ENCODE measurements at regions not wholly inside any gene's neighbourhood (a gene's known extent, or its start where the extent isn't known, plus 50 kb on each side); places are given as distances from the start of the nearest gene placed in this dataset.

GRCh38 chr3:130263708-130264107, 81.8 kb upstream of the COL6A5 start:
- DNase-seq = no peak

DNA sequence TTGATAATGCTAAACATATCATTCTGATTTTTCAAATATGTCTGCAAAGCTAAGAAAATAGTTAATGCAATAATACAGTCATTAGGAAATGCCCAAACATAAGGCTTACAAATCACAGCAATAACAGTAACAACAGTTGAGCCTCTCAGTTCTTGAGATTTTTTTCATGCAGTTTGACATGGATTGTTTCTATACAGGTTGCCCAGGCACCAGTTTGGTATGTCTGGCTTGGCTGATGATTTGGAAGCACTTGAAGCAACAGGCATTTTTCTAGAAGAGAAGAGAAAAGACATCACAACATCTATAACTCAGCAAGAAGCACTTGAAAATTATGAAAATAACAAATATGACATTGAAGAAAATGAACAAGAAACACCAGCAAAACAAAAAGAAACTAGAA, 78.7 kb upstream of the COL6A5 start:
- DNase-seq = no peak

GRCh38 chr3:130276203-130276803, 69.2 kb upstream of the COL6A5 start:
- DNase-seq = no peak

DNA sequence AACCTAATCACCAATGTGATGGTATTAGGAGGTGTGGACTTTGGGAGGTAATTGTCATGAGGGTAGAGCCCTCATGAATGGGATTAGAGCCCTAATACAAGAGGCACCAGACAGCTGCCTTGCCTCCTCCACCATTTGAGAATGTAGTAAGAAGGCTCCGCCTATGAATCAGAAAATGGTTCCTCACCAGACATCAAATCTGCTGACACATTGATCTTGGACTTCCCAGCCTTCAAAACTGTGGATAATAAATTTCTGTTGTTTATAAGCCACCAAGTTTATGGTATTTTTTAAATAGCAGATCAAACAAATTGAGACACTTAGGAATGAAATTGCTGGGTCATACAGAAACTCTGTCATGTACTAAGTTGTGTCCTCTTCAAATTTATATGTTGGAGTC, 56.8 kb upstream of the COL6A5 start:
- no peak for DNase-seq

GRCh38 chr3:130291148-130291547, 54.3 kb upstream of the COL6A5 start:
- DNase-seq = no peak

DNA sequence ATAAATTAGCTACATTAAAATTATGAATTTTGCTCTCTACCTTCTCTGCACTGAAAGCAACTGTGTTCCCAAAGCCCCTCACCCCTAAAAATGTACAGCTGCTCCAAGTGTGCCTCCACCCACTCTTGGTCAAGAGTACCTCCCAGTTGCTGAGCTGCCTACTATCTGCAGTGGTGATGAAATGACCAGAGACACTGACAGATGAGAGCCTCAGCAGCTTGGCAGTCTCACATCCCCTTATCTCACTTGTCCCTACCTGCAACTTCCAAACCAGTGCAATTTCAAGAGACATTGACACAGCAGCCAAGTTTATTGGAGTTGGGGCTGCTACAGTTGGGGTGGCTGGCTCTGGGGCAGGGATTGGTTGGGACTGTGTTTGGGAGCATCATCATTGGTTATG, 52.2 kb upstream of the COL6A5 start:
- DNase-seq = no peak
